ENCODE measurements at regions not wholly inside any gene's neighbourhood (a gene's known extent, or its start where the extent isn't known, plus 50 kb on each side); places are given as distances from the start of the nearest gene placed in this dataset.

DNA sequence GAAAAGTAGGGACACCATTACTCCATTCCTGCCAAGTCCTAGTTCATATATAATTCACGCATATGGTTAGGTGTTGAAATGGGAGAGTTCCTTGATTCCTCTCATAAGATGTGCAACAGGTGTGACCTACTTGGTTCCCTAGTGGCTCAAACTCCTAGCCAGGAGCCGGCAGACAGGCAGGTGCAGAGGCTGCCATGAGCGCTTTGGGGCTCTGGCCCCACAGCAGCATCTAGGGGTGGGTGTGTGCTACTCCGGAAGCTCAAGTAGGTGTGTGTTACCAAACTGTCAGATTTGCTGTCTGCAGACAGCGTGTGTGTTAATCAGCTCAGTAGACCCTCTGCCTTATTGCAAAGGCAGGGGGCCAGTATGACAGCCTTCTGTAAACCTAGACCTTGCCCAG, 1652.4 kb upstream of the ACO1 start:
- CTCF ChIA-PET, result no interaction called here

DNA sequence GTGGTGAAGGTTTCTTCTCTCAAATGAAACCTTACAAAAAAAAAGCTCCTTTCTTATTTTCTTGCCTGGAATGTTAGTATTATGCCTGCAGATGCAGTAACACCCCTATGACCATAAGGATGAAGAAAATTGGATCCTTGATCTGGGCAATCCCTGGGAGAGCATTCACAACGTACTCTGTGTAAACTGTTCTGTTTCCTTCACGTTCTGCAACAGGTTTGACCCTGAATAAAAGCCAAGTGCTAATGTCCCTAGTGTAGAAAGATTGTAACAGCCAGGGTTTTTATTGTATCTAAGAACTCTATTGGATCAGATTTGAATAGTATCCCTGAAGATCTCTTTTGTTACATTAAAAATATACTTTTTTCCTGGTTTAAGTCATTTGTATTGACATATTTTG, 1639.6 kb upstream of the ACO1 start:
- no peak overlapping the region for H3K4me2 ChIP-seq
- ChIA-PET POLR2A (ENCODE audit: unreplicated experiment) (no interaction called here), CTCF (no interaction called here)
- H3K36me3 ChIP-seq (ENCODE audit: low read depth), result no peaks in the 10 kb centered on the region
- no peak overlapping the region for H3K27ac ChIP-seq
- no peak for TF ChIP-seq EZH2 (IDR thresholded peaks at IDR 0.05; ENCODE audit: low read depth)
- TF ChIP-seq, protein P1, sequence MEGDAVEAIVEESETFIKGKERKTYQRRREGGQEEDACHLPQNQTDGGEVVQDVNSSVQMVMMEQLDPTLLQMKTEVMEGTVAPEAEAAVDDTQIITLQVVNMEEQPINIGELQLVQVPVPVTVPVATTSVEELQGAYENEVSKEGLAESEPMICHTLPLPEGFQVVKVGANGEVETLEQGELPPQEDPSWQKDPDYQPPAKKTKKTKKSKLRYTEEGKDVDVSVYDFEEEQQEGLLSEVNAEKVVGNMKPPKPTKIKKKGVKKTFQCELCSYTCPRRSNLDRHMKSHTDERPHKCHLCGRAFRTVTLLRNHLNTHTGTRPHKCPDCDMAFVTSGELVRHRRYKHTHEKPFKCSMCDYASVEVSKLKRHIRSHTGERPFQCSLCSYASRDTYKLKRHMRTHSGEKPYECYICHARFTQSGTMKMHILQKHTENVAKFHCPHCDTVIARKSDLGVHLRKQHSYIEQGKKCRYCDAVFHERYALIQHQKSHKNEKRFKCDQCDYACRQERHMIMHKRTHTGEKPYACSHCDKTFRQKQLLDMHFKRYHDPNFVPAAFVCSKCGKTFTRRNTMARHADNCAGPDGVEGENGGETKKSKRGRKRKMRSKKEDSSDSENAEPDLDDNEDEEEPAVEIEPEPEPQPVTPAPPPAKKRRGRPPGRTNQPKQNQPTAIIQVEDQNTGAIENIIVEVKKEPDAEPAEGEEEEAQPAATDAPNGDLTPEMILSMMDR (conservative IDR thresholded peaks at IDR 0.05), result no peak
- intact Hi-C loops (cut with micrococcal nuclease; ENCODE audit: unreplicated experiment), result no loop called here
- DNase-seq, result no peak
- H3K4me1 ChIP-seq (replicated peaks; ENCODE audit: insufficient read depth), result no peaks in the 10 kb centered on the region
- no peaks in the 10 kb centered on the region for H3K9me2 ChIP-seq (ENCODE audit: insufficient read depth)
- no peaks in the 10 kb centered on the region for H4K20me1 ChIP-seq (ENCODE audit: insufficient read depth)
- H3K4me3 ChIP-seq, result no peak overlapping the region
- H3F3A ChIP-seq (ENCODE audit: insufficient read depth, low read depth), result no peaks in the 10 kb centered on the region
- H2AFZ ChIP-seq, result no peak overlapping the region
- no peaks in the 10 kb centered on the region for H3K27me3 ChIP-seq (ENCODE audit: insufficient read depth, low read depth)
- H3K9me3 ChIP-seq (ENCODE audit: insufficient read depth, low read depth), result no peaks in the 10 kb centered on the region
- H3K79me2 ChIP-seq (ENCODE audit: low read depth), result no peaks in the 10 kb centered on the region
- no TSS peak for BruUV-seq (replicated peaks)

More for the DNA sequence above, 1652.4 kb upstream of the ACO1 start:
- H3K4me3 ChIP-seq, result no peak overlapping the region
- H4K20me1 ChIP-seq (ENCODE audit: insufficient read depth), result no peaks in the 10 kb centered on the region
- H3K36me3 ChIP-seq (ENCODE audit: low read depth), result no peaks in the 10 kb centered on the region
- intact Hi-C loops (cut with micrococcal nuclease; ENCODE audit: unreplicated experiment), result no loop called here
- no peak overlapping the region for H2AFZ ChIP-seq
- POLR2A ChIA-PET (ENCODE audit: unreplicated experiment), result no interaction called here
- no peaks in the 10 kb centered on the region for H3K9me3 ChIP-seq (ENCODE audit: insufficient read depth, low read depth)
- TF ChIP-seq, protein P1 (conservative IDR thresholded peaks at IDR 0.05), result no peak
- TF ChIP-seq EZH2 (IDR thresholded peaks at IDR 0.05; ENCODE audit: low read depth), result no peak
- no peaks in the 10 kb centered on the region for H3K9me2 ChIP-seq (ENCODE audit: insufficient read depth)
- BruUV-seq (replicated peaks), result no TSS peak
- no peak overlapping the region for H3K27ac ChIP-seq
- H3K27me3 ChIP-seq (ENCODE audit: insufficient read depth, low read depth), result no peaks in the 10 kb centered on the region
- H3K4me1 ChIP-seq (replicated peaks; ENCODE audit: insufficient read depth), result no peaks in the 10 kb centered on the region
- no peaks in the 10 kb centered on the region for H3F3A ChIP-seq (ENCODE audit: insufficient read depth, low read depth)
- no peak overlapping the region for H3K4me2 ChIP-seq
- H3K79me2 ChIP-seq (ENCODE audit: low read depth), result no peaks in the 10 kb centered on the region
- no peak for DNase-seq

DNA sequence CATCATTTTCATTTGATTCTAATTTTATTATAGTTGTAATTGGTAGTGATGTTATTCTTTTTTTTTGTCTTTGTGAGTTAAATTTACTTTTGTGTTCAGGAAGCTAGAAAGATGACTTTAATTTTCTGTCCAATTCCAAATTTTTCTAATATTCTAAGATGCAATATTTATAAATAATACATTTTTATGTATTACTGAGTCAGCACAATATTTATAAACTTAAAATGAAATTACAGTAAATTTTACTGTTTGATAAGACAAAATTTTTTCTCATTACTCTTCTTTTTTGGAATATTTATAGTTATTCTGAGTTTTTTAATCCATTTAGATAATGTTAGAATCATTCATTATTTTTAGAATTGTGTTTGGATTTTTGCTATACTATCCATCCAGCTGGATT, 1637.9 kb upstream of the ACO1 start:
- Histone ChIP-seq H3K9me2 (ENCODE audit: insufficient read depth) (no peaks in the 10 kb centered on the region), H3K79me2 (ENCODE audit: low read depth) (no peaks in the 10 kb centered on the region), H3K9me3 (ENCODE audit: insufficient read depth, low read depth) (no peaks in the 10 kb centered on the region), H3K27ac (no peak overlapping the region), H3K4me2 (no peak overlapping the region), H3K4me3 (no peak overlapping the region), H3K4me1 (replicated peaks; ENCODE audit: insufficient read depth) (no peaks in the 10 kb centered on the region), H3K27me3 (ENCODE audit: insufficient read depth, low read depth) (no peaks in the 10 kb centered on the region), H2AFZ (no peak overlapping the region), H4K20me1 (ENCODE audit: insufficient read depth) (no peaks in the 10 kb centered on the region), H3K36me3 (ENCODE audit: low read depth) (no peaks in the 10 kb centered on the region), H3F3A (ENCODE audit: insufficient read depth, low read depth) (no peaks in the 10 kb centered on the region)
- ChIA-PET CTCF (no interaction called here), POLR2A (ENCODE audit: unreplicated experiment) (no interaction called here)
- no peak for DNase-seq
- TF ChIP-seq, protein P1 (conservative IDR thresholded peaks at IDR 0.05), result no peak
- no peak for TF ChIP-seq EZH2 (IDR thresholded peaks at IDR 0.05; ENCODE audit: low read depth)
- no TSS peak for BruUV-seq (replicated peaks)
- intact Hi-C loops (cut with micrococcal nuclease; ENCODE audit: unreplicated experiment), result no loop called here

Data from PC-9 (cell line).